ENCODE measurements at regions not wholly inside any gene's neighbourhood (a gene's known extent, or its start where the extent isn't known, plus 50 kb on each side); places are given as distances from the start of the nearest gene placed in this dataset.
"Not testable (repeated sequence)": the region's sequence is repeated elsewhere in the genome, so short reads cannot be mapped to it uniquely, and the experiment has no call there.

DNA sequence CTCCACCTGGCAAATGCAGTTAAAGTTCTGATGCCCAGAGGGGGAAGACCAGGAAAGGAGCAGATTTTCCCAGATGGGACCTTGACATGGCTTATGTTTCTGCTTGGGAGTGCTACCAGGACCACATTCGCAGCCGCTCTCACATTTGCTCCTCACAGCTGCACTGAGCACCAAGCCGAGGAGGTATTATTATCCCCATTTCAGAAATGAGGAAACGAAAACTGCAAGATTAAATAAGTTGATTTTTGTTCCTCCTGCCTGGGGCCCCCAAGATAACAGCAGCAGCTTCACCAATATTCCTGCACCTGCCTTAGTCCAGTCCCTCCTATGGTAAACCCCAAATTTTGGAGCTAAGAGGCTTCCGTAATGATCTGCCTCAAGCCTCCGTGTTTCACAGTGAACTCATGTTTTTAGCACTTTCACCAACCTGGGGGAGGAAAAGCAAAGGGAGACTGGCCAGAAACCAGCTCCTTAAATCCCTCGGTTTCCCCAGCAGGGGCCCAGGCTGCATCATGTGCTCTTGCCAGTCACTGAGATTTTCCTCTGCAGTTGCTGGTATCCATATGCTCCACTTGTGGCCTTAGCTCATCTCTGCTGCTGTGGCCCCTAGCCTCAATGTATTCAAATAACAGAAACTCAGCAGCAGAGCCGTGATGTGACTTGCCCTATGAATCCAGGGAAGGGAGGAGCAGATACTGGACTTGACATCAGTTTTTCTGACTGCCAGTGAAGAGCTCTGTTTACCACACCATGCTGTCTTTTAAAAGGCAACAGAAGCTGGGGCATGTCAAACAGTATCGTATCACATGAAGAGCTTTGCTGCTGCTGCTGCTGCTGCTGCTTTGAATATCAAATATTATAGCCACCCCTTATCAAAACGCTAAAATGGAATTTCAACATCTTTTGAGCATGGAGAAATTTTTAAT, 95.5 kb upstream of the KLHL13 start:
- intact Hi-C loops (cut with DNase I) = no loop called here
- DNase-seq = no peak

DNA sequence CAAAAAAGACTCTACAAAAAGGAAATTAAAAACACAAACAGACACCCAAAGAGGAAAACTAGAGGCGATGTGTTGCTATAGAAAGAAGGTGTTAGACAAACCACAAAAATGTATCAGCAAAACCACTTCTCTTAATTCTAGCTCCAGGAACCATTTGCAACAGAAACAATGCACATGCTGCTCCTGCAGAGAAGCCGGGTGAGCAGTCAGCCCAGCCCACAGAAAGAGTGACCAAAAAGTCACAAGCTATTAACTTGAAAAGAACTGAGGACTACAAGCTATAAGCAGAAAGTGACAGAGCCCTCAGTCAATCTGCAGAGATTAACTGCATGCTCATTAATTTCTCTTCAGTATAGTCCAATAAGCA, 96.2 kb upstream of the KLHL13 start:
- intact Hi-C loops (cut with DNase I) = no loop called here
- no peak for DNase-seq

GRCh38 chrX:118215346-118215745, 98.7 kb upstream of the KLHL13 start:
- intact Hi-C loops (cut with DNase I) = no loop called here
- DNase-seq = no peak

GRCh38 chrX:118216087-118216486, 99.5 kb upstream of the KLHL13 start:
- intact Hi-C loops (cut with DNase I) = no loop called here
- no peak for DNase-seq

- DNase-seq = peak in 1 of 42 donors; percentile 34
- intact Hi-C loops (cut with DNase I) = no loop called here
These were observed 99.9 kb upstream of the KLHL13 start for GRCh38 chrX:118216509-118216908.

DNA sequence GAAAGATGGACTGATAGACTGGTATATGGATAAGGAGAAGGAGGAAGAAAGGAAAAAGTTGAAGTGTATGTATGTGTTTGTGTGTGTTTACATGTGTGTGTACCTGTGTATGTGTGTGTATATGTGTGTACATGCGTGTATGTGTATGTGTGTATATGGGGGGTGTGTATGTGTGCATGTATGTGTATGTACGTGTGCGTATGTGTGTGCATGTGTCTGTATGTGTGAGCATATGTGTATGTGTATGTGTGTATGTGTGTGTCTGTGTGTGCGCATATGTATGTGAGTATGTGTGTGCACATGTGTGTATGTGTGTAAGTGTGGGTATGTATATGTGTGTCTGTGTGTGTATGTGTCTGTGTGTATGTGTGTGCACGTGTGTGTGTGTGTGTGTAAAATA, 101.5 kb upstream of the KLHL13 start:
- intact Hi-C loops (cut with DNase I) = no loop called here
- DNase-seq = no peak

- intact Hi-C loops (cut with DNase I) = no loop called here
- DNase-seq = no peak
These were observed 102.3 kb upstream of the KLHL13 start for GRCh38 chrX:118218940-118219339.

DNA sequence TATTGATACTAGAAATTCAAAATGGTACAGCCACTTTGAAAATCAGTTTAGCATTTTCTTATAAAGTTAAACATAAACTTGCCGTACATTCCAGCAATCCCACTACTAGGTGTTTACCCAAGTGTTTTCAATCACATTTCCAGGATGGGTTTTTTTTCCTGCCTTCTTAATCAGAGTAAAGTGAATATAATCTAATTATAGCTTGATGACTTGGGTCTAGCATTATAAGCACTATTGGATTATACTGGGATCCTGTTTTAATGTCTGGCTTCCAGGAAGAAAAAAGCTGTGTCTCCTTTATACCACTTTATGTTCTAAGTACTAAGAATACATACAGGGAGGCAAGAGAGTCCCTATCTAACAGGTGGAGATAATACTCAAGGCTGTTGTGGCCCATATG, 103.3 kb upstream of the KLHL13 start:
- intact Hi-C loops (cut with DNase I) = no loop called here
- no peak for DNase-seq

DNA sequence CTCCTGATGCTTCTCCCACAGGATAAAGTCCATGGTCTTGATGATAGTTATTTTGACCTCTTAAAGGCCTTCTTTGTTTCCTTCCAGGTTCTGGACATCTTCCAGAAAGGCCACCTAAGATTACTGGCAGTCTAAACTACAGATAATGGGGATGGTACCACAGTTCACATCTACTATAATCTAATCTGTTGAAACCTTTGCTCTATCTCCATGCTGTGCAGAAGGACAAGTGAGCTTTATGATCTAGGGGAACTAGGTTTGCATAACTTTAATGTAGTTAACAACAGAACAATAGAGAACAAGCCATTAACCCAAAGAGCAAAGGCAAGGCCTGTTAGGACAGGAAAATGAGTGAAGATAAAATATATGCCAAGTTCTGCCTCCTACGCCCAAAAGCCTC, 103.9 kb upstream of the KLHL13 start:
- intact Hi-C loops (cut with DNase I) = no loop called here
- no peak for DNase-seq

GRCh38 chrX:118221270-118221669, 104.7 kb upstream of the KLHL13 start:
- intact Hi-C loops (cut with DNase I) = no loop called here
- no peak for DNase-seq

- intact Hi-C loops (cut with DNase I) = no loop called here
- no peak for DNase-seq
These were observed 105.1 kb upstream of the KLHL13 start for GRCh38 chrX:118221733-118222132.

DNA sequence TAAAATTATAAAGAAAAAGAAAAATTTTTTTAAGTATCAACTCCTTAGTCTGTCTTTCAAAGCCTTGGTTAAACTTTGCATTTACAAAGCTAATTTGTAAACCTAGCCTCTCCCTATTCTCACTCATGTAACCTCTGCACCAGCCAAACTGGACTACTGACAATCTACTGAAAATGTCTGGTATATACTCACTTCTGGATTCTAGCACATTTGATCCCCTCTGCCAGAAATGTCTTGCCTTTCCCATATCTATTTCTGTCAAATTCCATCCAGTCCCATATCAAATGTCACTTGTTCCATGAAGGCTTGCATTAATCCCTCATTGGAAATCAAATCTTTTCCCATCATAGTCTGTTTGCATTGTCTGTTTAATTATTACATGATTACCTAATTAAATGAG, 105.8 kb upstream of the KLHL13 start:
- DNase-seq = no peak
- intact Hi-C loops (cut with DNase I) = no loop called here

GRCh38 chrX:118225711-118226428, 109.3 kb upstream of the KLHL13 start:
- intact Hi-C loops (cut with DNase I) = no loop called here
- DNase-seq = no peak

GRCh38 chrX:118228041-118228440, 111.4 kb upstream of the KLHL13 start:
- no peak for DNase-seq
- intact Hi-C loops (cut with DNase I) = no loop called here

- intact Hi-C loops (cut with DNase I) = no loop called here
- DNase-seq = no peak
These were observed 111.8 kb upstream of the KLHL13 start for GRCh38 chrX:118228456-118228855.

- DNase-seq = no peak
- intact Hi-C loops (cut with DNase I) = no loop called here
These were observed 114.4 kb upstream of the WDR44 start for GRCh38 chrX:118231464-118231863.

DNA sequence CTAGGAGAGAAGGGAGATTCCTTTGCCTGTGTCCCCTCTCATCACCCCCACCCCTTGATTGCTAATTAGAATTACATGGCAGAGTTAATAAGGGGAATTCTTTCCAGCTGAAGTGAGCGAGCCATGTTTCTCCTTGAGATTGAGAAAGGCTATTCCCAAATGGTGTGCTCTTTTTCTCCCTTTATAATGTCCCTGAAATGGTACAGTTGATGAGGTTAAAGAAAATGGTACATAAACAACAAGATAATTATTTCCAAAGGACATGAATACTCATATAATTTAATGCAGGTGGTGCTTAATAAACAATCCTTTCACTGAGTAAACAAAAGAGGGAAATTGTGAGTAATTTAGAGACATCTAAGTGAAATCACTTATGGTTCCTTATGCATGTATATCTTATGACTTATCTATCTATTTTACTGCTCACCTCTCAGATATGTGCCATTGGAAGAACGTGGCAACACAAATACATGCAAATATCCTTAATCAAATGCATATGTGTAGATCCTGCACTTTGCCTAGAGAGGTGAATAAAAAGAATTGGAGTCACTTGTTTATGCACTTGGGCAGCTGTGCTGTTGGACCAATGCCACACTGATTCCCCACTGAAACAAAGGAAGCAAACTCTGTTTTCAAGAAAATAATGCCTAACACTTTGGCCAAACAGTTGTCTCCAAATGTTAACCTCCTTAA, 106.6 kb upstream of the WDR44 start:
- no peak for DNase-seq
- intact Hi-C loops (cut with DNase I) = no loop called here

- no peak for DNase-seq
- intact Hi-C loops (cut with DNase I) = no loop called here
These were observed 105.8 kb upstream of the WDR44 start for GRCh38 chrX:118239913-118240698.

DNA sequence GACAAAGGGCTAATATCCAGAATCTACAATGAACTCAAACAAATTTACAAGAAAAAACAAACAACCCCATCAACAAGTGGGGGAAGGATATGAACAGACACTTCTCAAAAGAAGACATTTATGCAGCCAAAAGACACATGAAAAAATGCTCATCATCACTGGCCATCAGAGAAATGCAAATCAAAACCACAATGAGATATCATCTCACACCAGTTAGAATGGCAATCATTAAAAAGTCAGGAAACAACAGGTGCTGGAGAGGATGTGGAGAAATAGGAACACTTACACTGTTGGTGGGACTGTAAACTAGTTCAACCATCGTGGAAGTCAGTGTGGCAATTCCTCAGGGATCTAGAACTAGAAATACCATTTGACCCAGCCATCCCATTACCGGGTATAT, 98.9 kb upstream of the WDR44 start:
- intact Hi-C loops (cut with DNase I); DNase-seq: not testable (repeated sequence)
